Cardiac muscle cell (in vitro differentiated cells and primary cell): ENCODE measurements at regions not wholly inside any gene's neighbourhood (a gene's known extent, or its start where the extent isn't known, plus 50 kb on each side); places are given as distances from the start of the nearest gene placed in this dataset.

Source experiments
- DNase-seq, 2 donors: peaks; one replicate each; pipeline versions ENCODE4 v3.0.0 to v3.0.0-alpha.2; 2010 to 2017; ENCODE audit warnings: low read depth in 1 of 2, low spot score in 1 of 2
- H3K27ac ChIP-seq: fragments of 200-600 bp; sonication (generic); 2 replicates; pipeline ENCODE4 v1.5.1; 2016
- H3K27me3 ChIP-seq: fragments of 200-600 bp; sonication (generic); 2 replicates; pipeline ENCODE4 v1.6.0; 2016; ENCODE audit warnings: control low read depth
- H3K36me3 ChIP-seq: fragments of 200-600 bp; sonication (generic); 2 replicates; pipeline ENCODE4 v1.5.1; 2016; ENCODE audit warnings: control low read depth
- H3K4me1 ChIP-seq: fragments of 200-600 bp; sonication (generic); 2 replicates; pipeline ENCODE4 v1.8.1; 2017; ENCODE audit warnings: low read depth, mild to moderate bottlenecking, mixed run types
- H3K4me3 ChIP-seq: fragments of 200-600 bp; sonication (generic); 2 replicates; pipeline ENCODE4 v1.5.1; 2016; ENCODE audit warnings: mild to moderate bottlenecking
- H3K9me3 ChIP-seq: fragments of 200-600 bp; sonication (generic); 2 replicates; pipeline ENCODE4 v1.5.1; 2017; ENCODE audit warnings: low read depth, mild to moderate bottlenecking, control low read depth
- CTCF ChIP-seq: IDR thresholded peaks from 2 replicates; pipeline ENCODE4 v1.5.1; 2012; ENCODE audit warnings: low read depth, mild to moderate bottlenecking, low read length

DNA sequence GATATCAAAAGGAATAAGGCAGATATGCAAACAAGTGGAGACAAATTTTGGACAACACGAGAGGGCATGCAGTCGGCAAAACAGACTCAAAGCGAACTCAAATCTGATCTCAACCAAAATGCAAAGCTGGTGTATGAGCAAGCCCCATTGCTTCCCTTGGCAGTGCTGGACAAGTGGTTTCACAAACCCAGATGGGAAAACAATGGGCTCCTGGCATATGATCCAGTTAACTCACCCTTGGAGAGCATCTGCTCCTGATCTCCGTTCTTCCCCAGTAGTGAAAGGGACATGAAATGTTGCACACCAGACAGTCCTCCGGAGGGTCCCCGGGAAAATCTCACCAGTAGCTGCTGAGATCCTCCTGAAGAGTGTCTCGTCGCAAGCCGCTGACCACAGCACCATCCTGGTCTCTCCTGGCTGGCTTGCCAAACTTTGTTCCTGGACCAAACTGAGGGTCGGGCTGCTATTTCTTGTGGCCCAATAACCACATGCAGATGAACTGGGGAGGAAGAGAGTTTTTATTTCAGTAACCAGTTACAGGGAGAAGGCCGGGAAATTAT is 84.3 kb upstream of the THBS2 start:
- no peak overlapping the region for H3K27ac ChIP-seq
- no peaks in the 10 kb centered on the region for H3K9me3 ChIP-seq
- no peaks in the 10 kb centered on the region for H3K36me3 ChIP-seq
- DNase-seq: no peak
- H3K4me3 ChIP-seq: no peak overlapping the region
- H3K4me1 ChIP-seq: no peaks in the 10 kb centered on the region
- no peaks in the 10 kb centered on the region for H3K27me3 ChIP-seq
- no peak for TF ChIP-seq CTCF

GRCh38 chr6:169335301-169335700 is 81.7 kb upstream of the THBS2 start:
- H3K4me1 ChIP-seq: no peaks in the 10 kb centered on the region
- H3K4me3 ChIP-seq: no peak overlapping the region
- no peaks in the 10 kb centered on the region for H3K36me3 ChIP-seq
- H3K9me3 ChIP-seq: no peaks in the 10 kb centered on the region
- no peak for DNase-seq
- no peak overlapping the region for H3K27ac ChIP-seq
- H3K27me3 ChIP-seq: no peaks in the 10 kb centered on the region
- TF ChIP-seq CTCF: no peak

- Histone ChIP-seq H3K4me1 (no peaks in the 10 kb centered on the region), H3K27ac (no peak overlapping the region), H3K4me3 (no peak overlapping the region), H3K27me3 (no peaks in the 10 kb centered on the region), H3K36me3 (no peaks in the 10 kb centered on the region), H3K9me3 (no peaks in the 10 kb centered on the region)
- no peak for DNase-seq
- TF ChIP-seq CTCF: no peak
These were observed 78.6 kb upstream of the THBS2 start for GRCh38 chr6:169332250-169332649.

DNA sequence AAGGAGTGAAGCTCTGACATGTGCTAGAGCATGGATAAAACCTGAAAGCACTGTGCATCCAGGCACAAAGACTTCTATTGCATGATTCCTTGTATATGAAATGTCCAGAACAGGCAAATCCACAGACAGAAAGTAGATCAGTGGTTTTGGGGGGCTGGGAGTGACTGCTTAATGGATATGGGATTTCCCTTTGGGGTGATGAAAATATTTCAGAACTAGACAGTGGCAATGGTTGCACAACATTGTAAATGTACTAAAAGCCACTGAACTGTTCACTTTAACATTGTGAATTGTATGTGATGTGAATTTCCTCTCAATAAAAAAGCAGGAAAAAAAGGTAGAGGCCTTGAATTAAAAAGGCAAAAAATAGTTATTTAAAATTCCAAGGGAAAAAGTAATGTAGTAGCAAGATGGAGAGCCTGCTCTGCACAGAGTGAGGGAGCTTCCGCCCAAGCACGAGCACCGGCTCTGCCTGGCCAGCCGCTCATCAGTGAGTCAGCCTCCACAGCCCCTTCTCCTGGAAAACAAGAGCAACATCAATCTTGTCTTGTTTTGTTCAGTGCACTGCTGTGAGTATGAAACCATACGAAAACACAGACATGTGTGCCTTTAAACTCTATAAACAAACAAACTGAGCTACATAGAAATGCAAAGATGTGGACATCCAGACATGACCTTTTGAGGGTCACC is 74.6 kb upstream of the THBS2 start:
- TF ChIP-seq CTCF: peak; percentile 18
- Histone ChIP-seq H3K27me3 (no peaks in the 10 kb centered on the region), H3K36me3 (no peaks in the 10 kb centered on the region), H3K4me1 (peaks cover 8% of the 10 kb centered on the region), H3K4me3 (no peak overlapping the region), H3K9me3 (no peaks in the 10 kb centered on the region), H3K27ac (no peak overlapping the region)
- DNase-seq: peak in 1 of 2 donors; percentile 72

GRCh38 chr6:169326067-169326799 is 72.6 kb upstream of the THBS2 start:
- peak; percentile 54 to 62 for DNase-seq
- H3K27ac ChIP-seq: peak overlapping the region; percentile 13
- H3K9me3 ChIP-seq: no peaks in the 10 kb centered on the region
- no peaks in the 10 kb centered on the region for H3K27me3 ChIP-seq
- H3K4me3 ChIP-seq: no peak overlapping the region
- H3K4me1 ChIP-seq: peaks cover 8% of the 10 kb centered on the region
- TF ChIP-seq CTCF: peak; percentile 46
- no peaks in the 10 kb centered on the region for H3K36me3 ChIP-seq
